Neural progenitor cell (in vitro differentiated cells): ENCODE measurements at regions not wholly inside any gene's neighbourhood (a gene's known extent, or its start where the extent isn't known, plus 50 kb on each side); places are given as distances from the start of the nearest gene placed in this dataset.

Source experiments
- CTCF ChIP-seq: fragments of 200-600 bp; sonication (generic); IDR thresholded peaks from 2 replicates; pipeline ENCODE4 v1.5.1; 2017; ENCODE audit warnings: antibody characterized with exemption, mild to moderate bottlenecking
- EZH2 ChIP-seq: fragments of 200-600 bp; sonication (generic); IDR thresholded peaks from 2 replicates; pipeline ENCODE4 v1.6.1; 2017; ENCODE audit warnings: antibody characterized with exemption, mild to moderate bottlenecking, moderate library complexity
- EZH2phosphoT487 ChIP-seq: fragments of 200-600 bp; sonication (generic); IDR thresholded peaks from 2 replicates; pipeline ENCODE4 v1.6.1; 2017; ENCODE audit warnings: antibody characterized with exemption

GRCh38 chrX:7503251-7503650, 339.7 kb upstream of the VCX start:
- no peak for TF ChIP-seq CTCF
- no peak for TF ChIP-seq EZH2
- no peak for TF ChIP-seq EZH2phosphoT487
